GM13976 (cell line): ENCODE measurements at regions not wholly inside any gene's neighbourhood (a gene's known extent, or its start where the extent isn't known, plus 50 kb on each side); places are given as distances from the start of the nearest gene placed in this dataset.
"Not testable (repeated sequence)": the region's sequence is repeated elsewhere in the genome, so short reads cannot be mapped to it uniquely, and the experiment has no call there.

Source experiments
- DNase-seq: peaks from one replicate; pipeline ENCODE4 v3.0.0; 2012; ENCODE audit warnings: low spot score
- in situ Hi-C: fragments of 300-500 bp; cut with MboI; formaldehyde crosslinking; loops from one replicate; pipeline ENCODE4 v1.12.0; 2022; ENCODE audit warnings: low sequenced_read_pairs, mixed read lengths, inconsistent platforms; ENCODE audit not compliant: unreplicated experiment
- TF ChIP-seq, protein P1 (sequence below): IDR thresholded peaks from 2 replicates; pipeline ENCODE4 v1.5.1; 2012; ENCODE audit warnings: borderline replicate concordance, mild to moderate bottlenecking; ENCODE audit not compliant: insufficient read depth; ENCODE audit errors: extremely low read depth, missing control alignments, control extremely low read depth

DNA sequence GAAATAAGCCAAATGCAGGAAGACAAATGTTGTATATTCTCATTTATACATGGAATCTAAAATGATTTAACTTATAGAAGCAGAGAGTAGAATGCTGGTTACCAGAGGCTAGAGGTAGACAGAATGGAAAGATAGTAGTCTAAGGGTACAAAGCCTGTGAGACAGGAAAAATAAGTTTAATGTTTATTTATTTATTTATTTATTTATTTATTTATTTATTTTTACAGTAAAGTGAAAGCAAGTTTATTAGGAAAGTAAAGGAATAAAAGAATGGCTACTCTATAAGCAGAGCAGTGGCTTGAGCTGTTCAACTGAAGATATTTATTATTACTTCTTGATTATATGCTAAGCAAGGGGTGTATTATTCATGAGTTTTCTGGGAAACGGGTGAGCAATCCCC lies 203.2 kb downstream of the LAS1L start:
- in situ Hi-C loops = no loop called here
- TF ChIP-seq, protein P1, sequence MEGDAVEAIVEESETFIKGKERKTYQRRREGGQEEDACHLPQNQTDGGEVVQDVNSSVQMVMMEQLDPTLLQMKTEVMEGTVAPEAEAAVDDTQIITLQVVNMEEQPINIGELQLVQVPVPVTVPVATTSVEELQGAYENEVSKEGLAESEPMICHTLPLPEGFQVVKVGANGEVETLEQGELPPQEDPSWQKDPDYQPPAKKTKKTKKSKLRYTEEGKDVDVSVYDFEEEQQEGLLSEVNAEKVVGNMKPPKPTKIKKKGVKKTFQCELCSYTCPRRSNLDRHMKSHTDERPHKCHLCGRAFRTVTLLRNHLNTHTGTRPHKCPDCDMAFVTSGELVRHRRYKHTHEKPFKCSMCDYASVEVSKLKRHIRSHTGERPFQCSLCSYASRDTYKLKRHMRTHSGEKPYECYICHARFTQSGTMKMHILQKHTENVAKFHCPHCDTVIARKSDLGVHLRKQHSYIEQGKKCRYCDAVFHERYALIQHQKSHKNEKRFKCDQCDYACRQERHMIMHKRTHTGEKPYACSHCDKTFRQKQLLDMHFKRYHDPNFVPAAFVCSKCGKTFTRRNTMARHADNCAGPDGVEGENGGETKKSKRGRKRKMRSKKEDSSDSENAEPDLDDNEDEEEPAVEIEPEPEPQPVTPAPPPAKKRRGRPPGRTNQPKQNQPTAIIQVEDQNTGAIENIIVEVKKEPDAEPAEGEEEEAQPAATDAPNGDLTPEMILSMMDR = no peak
- no peak for DNase-seq

GRCh38 chrX:65300104-65300809 lies 234.3 kb downstream of the LAS1L start:
- DNase-seq = no peak
- TF ChIP-seq, protein P1 = no peak
- in situ Hi-C loops = no loop called here

DNA sequence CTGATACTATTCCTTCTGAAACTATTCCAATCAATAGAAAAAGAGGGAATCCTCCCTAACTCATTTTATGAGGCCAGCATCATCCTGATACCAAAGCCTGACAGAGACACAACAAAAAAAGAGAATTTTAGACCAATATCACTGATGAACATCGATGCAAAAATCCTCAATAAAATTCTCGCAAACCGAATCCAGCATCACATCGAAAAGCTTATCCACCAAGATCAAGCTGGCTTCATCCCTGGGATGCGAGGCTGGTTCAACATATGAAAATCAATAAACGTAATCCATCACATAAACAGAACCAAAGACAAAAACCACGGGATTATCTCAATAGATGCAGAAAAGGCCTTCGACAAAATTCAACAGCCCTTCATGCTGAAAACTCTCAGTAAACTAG lies 251.7 kb downstream of the LAS1L start:
- DNase-seq, in situ Hi-C loops: not testable (repeated sequence)

- in situ Hi-C loops = no loop called here
- TF ChIP-seq, protein P1 = no peak
- no peak for DNase-seq
Observed at GRCh38 chrX:65273152-65273551, 261.4 kb downstream of the LAS1L start.

DNA sequence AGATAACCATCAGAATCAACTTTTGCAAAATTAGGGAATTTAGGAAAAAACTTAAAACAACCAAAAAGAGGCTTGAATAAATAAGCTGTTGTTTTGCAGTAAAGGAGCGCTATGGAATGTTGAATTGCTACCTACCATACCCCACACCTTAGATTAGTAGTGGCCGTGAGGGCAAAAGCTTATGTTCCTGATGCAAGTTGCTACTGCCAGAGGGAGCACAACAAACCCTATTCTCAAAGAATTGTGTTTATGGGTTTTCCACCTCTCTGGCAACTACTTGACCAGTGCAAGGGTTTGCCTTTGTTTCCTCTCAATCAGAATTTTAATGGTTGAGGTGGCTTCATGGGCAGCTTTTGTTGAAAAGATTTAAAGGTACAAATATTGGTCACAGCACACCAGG lies 268.1 kb downstream of the LAS1L start:
- TF ChIP-seq, protein P1 = no peak
- in situ Hi-C loops = no loop called here
- DNase-seq = no peak

DNA sequence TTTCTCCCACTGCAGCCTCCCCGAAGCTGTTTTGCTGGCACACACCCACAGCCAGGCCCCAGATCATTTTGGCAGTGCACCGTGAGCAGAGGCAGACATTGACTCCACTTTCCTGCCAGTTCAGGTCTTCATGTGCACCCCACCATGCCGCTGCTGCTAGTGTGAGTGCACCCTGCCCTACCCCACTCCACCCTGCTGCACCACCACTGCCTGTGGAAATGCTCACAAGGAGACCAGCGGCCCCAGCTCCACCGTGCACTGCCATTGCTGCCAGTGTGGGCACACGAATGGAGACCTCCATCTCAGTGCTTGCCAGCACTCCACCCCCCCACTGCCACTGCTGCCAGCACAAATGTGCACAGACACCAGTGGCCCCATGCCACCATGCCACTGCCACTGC lies 277.6 kb upstream of the ZC4H2 start:
- TF ChIP-seq, protein P1 = no peak
- in situ Hi-C loops = no loop called here
- DNase-seq = no peak

- in situ Hi-C loops = no loop called here
- DNase-seq = no peak
- TF ChIP-seq, protein P1 = no peak
Observed at GRCh38 chrX:65241059-65241721, 264.9 kb upstream of the ZC4H2 start.
